HCT116 (cell line): ENCODE measurements at regions not wholly inside any gene's neighbourhood (a gene's known extent, or its start where the extent isn't known, plus 50 kb on each side); places are given as distances from the start of the nearest gene placed in this dataset.

Source experiments
- ATAC-seq: fragments of 200-7000 bp; cut with Tn5 transposase; 2 replicates; pipeline ENCODE4 v1.9.1; 2020; ENCODE audit warnings: mild to moderate bottlenecking, moderate library complexity
- BruUV-seq: library from RNA; stranded (reverse); fragments of 400-500 nt; replicated peaks from 2 replicates; lab custom pipeline; 2021; lab: Mats Ljungman, UMichigan
- CTCF ChIA-PET: fragments of 300-600 bp; sonication (Branson Sonifier 250); formaldehyde crosslinking; loops from one replicate; lab custom pipeline; 2021; ENCODE audit warnings: antibody characterized with exemption; lab: Charles Lee
- POLR2A ChIA-PET: fragments of 300-600, 350-600 bp; sonication (Branson Sonifier 250); formaldehyde crosslinking; loops from one replicate; lab custom pipeline; 2021; ENCODE audit warnings: antibody characterized with exemption; lab: Charles Lee
- RAD21 ChIA-PET, 2 experiments: fragments of 300-600 bp; sonication (Branson Sonifier 250); formaldehyde crosslinking; loops; one replicate each; lab custom pipeline; 2023; ENCODE audit warnings: low total read pairs in 2 of 2; ENCODE audit not compliant: uncharacterized antibody in 2 of 2, unreplicated experiment in 2 of 2, low non-redundant PET in 1 of 2; lab: Charles Lee
- DNase-seq: peaks from one replicate; pipeline ENCODE4 v3.0.0-alpha.2; 2010; ENCODE audit warnings: low read depth, low spot score
- H2AFZ ChIP-seq: fragments of 200-600 bp; shearing (Covaris generic), sonication (generic); 2 replicates; pipeline ENCODE4 v1.6.1; 2017; ENCODE audit warnings: low read depth, mixed run types, mixed read lengths, antibody characterized with exemption, low read length; ENCODE audit not compliant: poor library complexity, severe bottlenecking
- H3K27ac ChIP-seq: 2 replicates; pipeline ENCODE4 v1.5.1; 2012; ENCODE audit warnings: low read depth, low read length
- H3K27me3 ChIP-seq: fragments of 200-600 bp; sonication (generic); 2 replicates; pipeline ENCODE4 v1.6.1; 2016; ENCODE audit warnings: mixed run types, low read length, mixed read lengths; ENCODE audit not compliant: insufficient read depth
- H3K36me3 ChIP-seq, 2 experiments: fragments of 200-500 bp in 1 of 2; fragments of 200-600 bp in 1 of 2; sonication (Bioruptor generic) in 1 of 2; sonication (generic) in 1 of 2; 2 replicates each; pipeline versions ENCODE4 v1.5.1 to v1.6.1; 2014 to 2016; ENCODE audit warnings: low read length in 2 of 2, inconsistent platforms in 1 of 2, mixed read lengths in 1 of 2, mixed run types in 1 of 2; ENCODE audit not compliant: insufficient read depth in 2 of 2, control insufficient read depth in 1 of 2
- H3K4me1 ChIP-seq, 2 experiments: fragments of 200-600 bp in 1 of 2; sonication (generic) in 1 of 2; 2 replicates each; pipeline versions ENCODE4 v1.5.1 to v1.6.1; 2012 to 2017; ENCODE audit warnings: low read length in 2 of 2, inconsistent platforms in 1 of 2, mild to moderate bottlenecking in 1 of 2, mixed read lengths in 1 of 2, mixed run types in 1 of 2, moderate library complexity in 1 of 2; ENCODE audit not compliant: insufficient read depth in 2 of 2, control insufficient read depth in 1 of 2
- H3K4me2 ChIP-seq: fragments of 200-600 bp; sonication (generic); 2 replicates; pipeline ENCODE4 v1.6.1; 2017; ENCODE audit warnings: mixed run types, low read length, mixed read lengths
- H3K4me3 ChIP-seq, 2 experiments: fragments of 200-600 bp in 1 of 2; sonication (generic) in 1 of 2; replicated peaks in 1 of 2; 2 replicates each; pipeline ENCODE4 v1.5.1; 2011 to 2016; ENCODE audit warnings: low read length in 2 of 2, control low read depth in 1 of 2, low read depth in 1 of 2, mild to moderate bottlenecking in 1 of 2, mixed read lengths in 1 of 2, mixed run types in 1 of 2
- H3K79me2 ChIP-seq: fragments of 200-600 bp; sonication (generic); 2 replicates; pipeline ENCODE4 v1.6.1; 2017; ENCODE audit warnings: mild to moderate bottlenecking, mixed run types, low read length, moderate library complexity, mixed read lengths; ENCODE audit not compliant: insufficient read depth
- H3K9ac ChIP-seq: fragments of 200-600 bp; sonication (generic); 2 replicates; pipeline ENCODE4 v1.6.1; 2016; ENCODE audit warnings: low read length, mixed read lengths
- H3K9me2 ChIP-seq: fragments of 200-600 bp; sonication (generic), shearing (Covaris generic); 2 replicates; pipeline ENCODE4 v1.6.1; 2017; ENCODE audit warnings: mixed run types, mild to moderate bottlenecking, moderate library complexity; ENCODE audit not compliant: insufficient read depth
- H3K9me3 ChIP-seq, 2 experiments: fragments of 200-500 bp in 1 of 2; fragments of 200-600 bp in 1 of 2; sonication (Bioruptor generic) in 1 of 2; sonication (generic) in 1 of 2; 2 replicates each; pipeline ENCODE4 v1.6.1; 2014 to 2017; ENCODE audit warnings: low read length in 2 of 2, mixed read lengths in 2 of 2, inconsistent platforms in 1 of 2, low read depth in 1 of 2, mild to moderate bottlenecking in 1 of 2, mixed run types in 1 of 2, moderate library complexity in 1 of 2; ENCODE audit not compliant: control insufficient read depth in 1 of 2, insufficient read depth in 1 of 2
- H4K20me1 ChIP-seq: fragments of 200-600 bp; sonication (generic), shearing (Covaris generic); 2 replicates; pipeline ENCODE4 v1.6.1; 2017; ENCODE audit warnings: mixed run types, mild to moderate bottlenecking, moderate library complexity; ENCODE audit not compliant: insufficient read depth
- CBX3 ChIP-seq: IDR thresholded peaks from 2 replicates; pipeline ENCODE4 v1.6.1; 2012; ENCODE audit warnings: low read depth
- CEBPB ChIP-seq: IDR thresholded peaks from 2 replicates; pipeline ENCODE4 v1.6.1; 2012; ENCODE audit warnings: low read depth
- EGR1 ChIP-seq: IDR thresholded peaks from 2 replicates; pipeline ENCODE4 v1.6.1; 2012; ENCODE audit warnings: low read depth
- EZH2 ChIP-seq: fragments of 200-600 bp; sonication (generic); IDR thresholded peaks from 2 replicates; pipeline ENCODE4 v1.6.1; 2017; ENCODE audit warnings: antibody characterized with exemption, mixed run types
- EZH2phosphoT487 ChIP-seq: fragments of 200-600 bp; IDR thresholded peaks from 2 replicates; pipeline ENCODE4 v1.6.1; 2018; ENCODE audit warnings: antibody characterized with exemption, borderline replicate concordance
- FOSL1 ChIP-seq: IDR thresholded peaks from 2 replicates; pipeline ENCODE4 v1.6.1; 2012; ENCODE audit warnings: low read depth
- JUND ChIP-seq: IDR thresholded peaks from 2 replicates; pipeline ENCODE4 v1.6.1; 2012
- POLR2A ChIP-seq: IDR thresholded peaks from 2 replicates; pipeline ENCODE4 v1.7.0; 2011; ENCODE audit warnings: borderline replicate concordance; ENCODE audit not compliant: insufficient read depth, insufficient read length; ENCODE audit errors: extremely low read depth
- POLR2AphosphoS5 ChIP-seq: IDR thresholded peaks from 2 replicates; pipeline ENCODE4 v1.6.1; 2011; ENCODE audit warnings: mild to moderate bottlenecking, low read depth, low read length, moderate library complexity
- RAD21 ChIP-seq: IDR thresholded peaks from 2 replicates; pipeline ENCODE4 v1.6.1; 2012; ENCODE audit warnings: low read depth, mild to moderate bottlenecking
- SIN3A ChIP-seq: IDR thresholded peaks from 2 replicates; pipeline ENCODE4 v1.6.1; 2012; ENCODE audit warnings: low read depth
- SP1 ChIP-seq: IDR thresholded peaks from 2 replicates; pipeline ENCODE4 v1.6.1; 2012; ENCODE audit warnings: low read depth
- SRF ChIP-seq: IDR thresholded peaks from 2 replicates; pipeline ENCODE4 v1.6.1; 2012; ENCODE audit warnings: low read depth
- TCF7L2 ChIP-seq: IDR thresholded peaks from 2 replicates; pipeline ENCODE4 v1.7.0; 2011; ENCODE audit warnings: borderline replicate concordance, inconsistent platforms; ENCODE audit not compliant: insufficient read depth, insufficient read length; ENCODE audit errors: extremely low read depth
- YY1 ChIP-seq: IDR thresholded peaks from 2 replicates; pipeline ENCODE4 v1.6.1; 2011; ENCODE audit warnings: low read length, low read depth, moderate library complexity, mild to moderate bottlenecking; ENCODE audit not compliant: insufficient replicate concordance; ENCODE audit errors: extremely low read depth
- ZFX ChIP-seq: fragments of 450-650 bp; IDR thresholded peaks from 2 replicates; pipeline ENCODE4 v1.6.1; 2017
- ZNF274 ChIP-seq: fragments of 200-500 bp; sonication (Bioruptor generic); IDR thresholded peaks from 2 replicates; pipeline ENCODE4 v1.6.1; 2014; ENCODE audit warnings: mild to moderate bottlenecking, low read depth, low read length, inconsistent platforms
- intact Hi-C: fragments of 100-400 bp; cut with micrococcal nuclease; formaldehyde crosslinking; loops from 2 replicates; pipeline ENCODE4 v1.10.0; 2022
- TF ChIP-seq, protein P1 (sequence below), 3 experiments: fragments of 200-600 bp in 1 of 3; sonication (generic) in 1 of 3; IDR thresholded peaks in 2 of 3; conservative IDR thresholded peaks in 1 of 3; 2 replicates each; pipeline ENCODE4 v1.5.1; 2012 to 2017; ENCODE audit warnings: low read depth in 2 of 3, low read length in 2 of 3, antibody characterized with exemption in 1 of 3, borderline replicate concordance in 1 of 3, control low read depth in 1 of 3, mild to moderate bottlenecking in 1 of 3, mixed read lengths in 1 of 3, mixed run types in 1 of 3, moderate library complexity in 1 of 3; ENCODE audit not compliant: insufficient read depth in 1 of 3
- TF ChIP-seq, protein P2 (sequence below): IDR thresholded peaks from 2 replicates; pipeline ENCODE4 v1.6.1; 2012; ENCODE audit warnings: low read depth
- TF ChIP-seq, protein P3 (sequence below): IDR thresholded peaks from 2 replicates; pipeline ENCODE4 v1.6.1; 2011; ENCODE audit warnings: mild to moderate bottlenecking, low read length, moderate library complexity; ENCODE audit not compliant: insufficient replicate concordance; ENCODE audit errors: extremely low read depth

DNA sequence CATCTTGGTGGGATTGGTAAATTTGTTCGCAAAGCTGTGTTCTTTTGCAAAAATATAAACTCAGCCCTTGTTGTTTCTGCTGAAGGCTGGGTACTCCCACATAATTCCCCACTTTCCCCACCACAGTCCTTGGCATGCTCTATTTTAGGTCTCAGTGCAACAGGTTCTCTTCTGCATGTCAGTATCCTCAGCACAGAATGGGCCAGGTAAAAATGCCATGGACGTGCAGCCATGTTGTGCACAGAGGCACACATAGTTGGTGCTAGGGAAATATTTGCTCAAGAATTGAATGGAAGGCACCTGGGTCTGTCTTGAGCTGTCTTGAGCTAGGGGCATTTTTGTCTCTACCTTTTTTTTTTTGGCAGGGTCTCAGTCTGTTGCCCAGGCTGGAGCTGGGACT lies 87.8 kb upstream of the LHX5 start:
- intact Hi-C loops, result no loop called here
- DNase-seq (no peak), ATAC-seq (no peak)
- no TSS peak for BruUV-seq
- ChIA-PET CTCF (no interaction called here), RAD21 (no interaction called here), POLR2A (no interaction called here)
- H3K9me3 ChIP-seq, result no peaks in the 10 kb centered on the region
- H3K9me2 ChIP-seq, result no peaks in the 10 kb centered on the region
- H3K27me3 ChIP-seq, result peaks cover 40% of the 10 kb centered on the region
- no peak overlapping the region for H3K4me2 ChIP-seq
- no peak overlapping the region for H2AFZ ChIP-seq
- H3K27ac ChIP-seq, result no peak overlapping the region
- no peak for TF ChIP-seq TCF7L2
- TF ChIP-seq, protein P1, sequence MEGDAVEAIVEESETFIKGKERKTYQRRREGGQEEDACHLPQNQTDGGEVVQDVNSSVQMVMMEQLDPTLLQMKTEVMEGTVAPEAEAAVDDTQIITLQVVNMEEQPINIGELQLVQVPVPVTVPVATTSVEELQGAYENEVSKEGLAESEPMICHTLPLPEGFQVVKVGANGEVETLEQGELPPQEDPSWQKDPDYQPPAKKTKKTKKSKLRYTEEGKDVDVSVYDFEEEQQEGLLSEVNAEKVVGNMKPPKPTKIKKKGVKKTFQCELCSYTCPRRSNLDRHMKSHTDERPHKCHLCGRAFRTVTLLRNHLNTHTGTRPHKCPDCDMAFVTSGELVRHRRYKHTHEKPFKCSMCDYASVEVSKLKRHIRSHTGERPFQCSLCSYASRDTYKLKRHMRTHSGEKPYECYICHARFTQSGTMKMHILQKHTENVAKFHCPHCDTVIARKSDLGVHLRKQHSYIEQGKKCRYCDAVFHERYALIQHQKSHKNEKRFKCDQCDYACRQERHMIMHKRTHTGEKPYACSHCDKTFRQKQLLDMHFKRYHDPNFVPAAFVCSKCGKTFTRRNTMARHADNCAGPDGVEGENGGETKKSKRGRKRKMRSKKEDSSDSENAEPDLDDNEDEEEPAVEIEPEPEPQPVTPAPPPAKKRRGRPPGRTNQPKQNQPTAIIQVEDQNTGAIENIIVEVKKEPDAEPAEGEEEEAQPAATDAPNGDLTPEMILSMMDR (IDR thresholded peaks at IDR 0.05 in 2 of 3, conservative IDR thresholded peaks at IDR 0.05 in 1 of 3; ENCODE audit: borderline replicate concordance in 1 of 3, insufficient read depth in 1 of 3, low read depth in 2 of 3, low read length in 2 of 3), result no peak
- TF ChIP-seq, protein P2, sequence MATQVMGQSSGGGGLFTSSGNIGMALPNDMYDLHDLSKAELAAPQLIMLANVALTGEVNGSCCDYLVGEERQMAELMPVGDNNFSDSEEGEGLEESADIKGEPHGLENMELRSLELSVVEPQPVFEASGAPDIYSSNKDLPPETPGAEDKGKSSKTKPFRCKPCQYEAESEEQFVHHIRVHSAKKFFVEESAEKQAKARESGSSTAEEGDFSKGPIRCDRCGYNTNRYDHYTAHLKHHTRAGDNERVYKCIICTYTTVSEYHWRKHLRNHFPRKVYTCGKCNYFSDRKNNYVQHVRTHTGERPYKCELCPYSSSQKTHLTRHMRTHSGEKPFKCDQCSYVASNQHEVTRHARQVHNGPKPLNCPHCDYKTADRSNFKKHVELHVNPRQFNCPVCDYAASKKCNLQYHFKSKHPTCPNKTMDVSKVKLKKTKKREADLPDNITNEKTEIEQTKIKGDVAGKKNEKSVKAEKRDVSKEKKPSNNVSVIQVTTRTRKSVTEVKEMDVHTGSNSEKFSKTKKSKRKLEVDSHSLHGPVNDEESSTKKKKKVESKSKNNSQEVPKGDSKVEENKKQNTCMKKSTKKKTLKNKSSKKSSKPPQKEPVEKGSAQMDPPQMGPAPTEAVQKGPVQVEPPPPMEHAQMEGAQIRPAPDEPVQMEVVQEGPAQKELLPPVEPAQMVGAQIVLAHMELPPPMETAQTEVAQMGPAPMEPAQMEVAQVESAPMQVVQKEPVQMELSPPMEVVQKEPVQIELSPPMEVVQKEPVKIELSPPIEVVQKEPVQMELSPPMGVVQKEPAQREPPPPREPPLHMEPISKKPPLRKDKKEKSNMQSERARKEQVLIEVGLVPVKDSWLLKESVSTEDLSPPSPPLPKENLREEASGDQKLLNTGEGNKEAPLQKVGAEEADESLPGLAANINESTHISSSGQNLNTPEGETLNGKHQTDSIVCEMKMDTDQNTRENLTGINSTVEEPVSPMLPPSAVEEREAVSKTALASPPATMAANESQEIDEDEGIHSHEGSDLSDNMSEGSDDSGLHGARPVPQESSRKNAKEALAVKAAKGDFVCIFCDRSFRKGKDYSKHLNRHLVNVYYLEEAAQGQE, result no peak
- TF ChIP-seq CBX3, result no peak
- no peak for TF ChIP-seq JUND
- no peak for TF ChIP-seq POLR2AphosphoS5
- no peak for TF ChIP-seq YY1
- TF ChIP-seq FOSL1, result no peak
- no peak for TF ChIP-seq RAD21
- TF ChIP-seq EZH2phosphoT487, result no peak
- no peak for TF ChIP-seq EGR1
- TF ChIP-seq SP1, result no peak
- no peak for TF ChIP-seq CEBPB
- TF ChIP-seq, protein P3, sequence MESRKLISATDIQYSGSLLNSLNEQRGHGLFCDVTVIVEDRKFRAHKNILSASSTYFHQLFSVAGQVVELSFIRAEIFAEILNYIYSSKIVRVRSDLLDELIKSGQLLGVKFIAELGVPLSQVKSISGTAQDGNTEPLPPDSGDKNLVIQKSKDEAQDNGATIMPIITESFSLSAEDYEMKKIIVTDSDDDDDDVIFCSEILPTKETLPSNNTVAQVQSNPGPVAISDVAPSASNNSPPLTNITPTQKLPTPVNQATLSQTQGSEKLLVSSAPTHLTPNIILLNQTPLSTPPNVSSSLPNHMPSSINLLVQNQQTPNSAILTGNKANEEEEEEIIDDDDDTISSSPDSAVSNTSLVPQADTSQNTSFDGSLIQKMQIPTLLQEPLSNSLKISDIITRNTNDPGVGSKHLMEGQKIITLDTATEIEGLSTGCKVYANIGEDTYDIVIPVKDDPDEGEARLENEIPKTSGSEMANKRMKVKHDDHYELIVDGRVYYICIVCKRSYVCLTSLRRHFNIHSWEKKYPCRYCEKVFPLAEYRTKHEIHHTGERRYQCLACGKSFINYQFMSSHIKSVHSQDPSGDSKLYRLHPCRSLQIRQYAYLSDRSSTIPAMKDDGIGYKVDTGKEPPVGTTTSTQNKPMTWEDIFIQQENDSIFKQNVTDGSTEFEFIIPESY, result no peak
- TF ChIP-seq SIN3A, result no peak
- no peak for TF ChIP-seq POLR2A
- no peak for TF ChIP-seq EZH2
- no peak for TF ChIP-seq ZFX
- no peak for TF ChIP-seq ZNF274
- TF ChIP-seq SRF, result no peak
- peaks cover 0 to 8% of the 10 kb centered on the region in 2 experiments; a peak in 2 of 4 replicates for H3K4me1 ChIP-seq
- H3K36me3 ChIP-seq, result no peaks in the 10 kb centered on the region
- no peak overlapping the region for H3K9ac ChIP-seq
- no peak overlapping the region for H3K4me3 ChIP-seq
- H3K79me2 ChIP-seq, result no peaks in the 10 kb centered on the region
- H4K20me1 ChIP-seq, result no peaks in the 10 kb centered on the region
